ENCODE measurements at regions not wholly inside any gene's neighbourhood (a gene's known extent, or its start where the extent isn't known, plus 50 kb on each side); places are given as distances from the start of the nearest gene placed in this dataset.

- TF ChIP-seq CTCF (IDR thresholded peaks at IDR 0.05), result no peak
- TF ChIP-seq POLR2A (IDR thresholded peaks at IDR 0.05), result no peak
These were observed 216.6 kb upstream of the ADCY2 start for GRCh38 chr5:7179364-7179763.

Measured in esophagus squamous epithelium (tissue), 4 donors.